NCI-H2227 (cell line): ENCODE measurements at regions not wholly inside any gene's neighbourhood (a gene's known extent, or its start where the extent isn't known, plus 50 kb on each side); places are given as distances from the start of the nearest gene placed in this dataset.
"Not testable (repeated sequence)": the region's sequence is repeated elsewhere in the genome, so short reads cannot be mapped to it uniquely, and the experiment has no call there.

Source experiments
- DNase-seq: peaks from one replicate; lab custom pipeline; 2025; ENCODE audit not compliant: unreplicated experiment; lab: John Stamatoyannopoulos, UW

GRCh38 chr11:109480251-109480650 lies 58.3 kb downstream of the C11orf87 start:
- DNase-seq, result no peak

- no peak for DNase-seq
These were observed 64.1 kb downstream of the C11orf87 start for GRCh38 chr11:109486129-109486528.

- DNase-seq, result no peak
These were observed 69.1 kb downstream of the C11orf87 start for GRCh38 chr11:109490953-109491635.

- DNase-seq, result no peak
These were observed 84.1 kb downstream of the C11orf87 start for GRCh38 chr11:109506115-109506514.

- DNase-seq, result no peak
These were observed 85.3 kb downstream of the C11orf87 start for GRCh38 chr11:109507331-109507730.

GRCh38 chr11:109507836-109508561 lies 86.0 kb downstream of the C11orf87 start:
- DNase-seq, result no peak

- DNase-seq, result no peak
These were observed 87.0 kb downstream of the C11orf87 start for GRCh38 chr11:109508943-109509342.

- no peak for DNase-seq
These were observed 88.3 kb downstream of the C11orf87 start for GRCh38 chr11:109510316-109510715.

GRCh38 chr11:109511598-109511997 lies 89.6 kb downstream of the C11orf87 start:
- DNase-seq, result no peak

- no peak for DNase-seq
These were observed 90.3 kb downstream of the C11orf87 start for GRCh38 chr11:109512249-109512648.

GRCh38 chr11:109512680-109513079 lies 90.7 kb downstream of the C11orf87 start:
- no peak for DNase-seq

- DNase-seq, result no peak
These were observed 92.5 kb downstream of the C11orf87 start for GRCh38 chr11:109514313-109515018.

GRCh38 chr11:109519253-109519652 lies 97.3 kb downstream of the C11orf87 start:
- DNase-seq, result no peak

- DNase-seq, result no peak
These were observed 99.6 kb downstream of the C11orf87 start for GRCh38 chr11:109521571-109522086.

- no peak for DNase-seq
These were observed 100.2 kb downstream of the C11orf87 start for GRCh38 chr11:109522116-109522755.

GRCh38 chr11:109525636-109526035 lies 103.6 kb downstream of the C11orf87 start:
- DNase-seq, result not testable (repeated sequence)

- DNase-seq, result no peak
These were observed 104.1 kb downstream of the C11orf87 start for GRCh38 chr11:109526061-109526460.

GRCh38 chr11:109526931-109527330 lies 104.9 kb downstream of the C11orf87 start:
- no peak for DNase-seq

GRCh38 chr11:109527496-109527895 lies 105.5 kb downstream of the C11orf87 start:
- no peak for DNase-seq

GRCh38 chr11:109547356-109548027 lies 125.5 kb downstream of the C11orf87 start:
- no peak for DNase-seq

GRCh38 chr11:109552376-109552775 lies 130.4 kb downstream of the C11orf87 start:
- DNase-seq, result no peak
